Vagina (tissue), 2 donors: ENCODE measurements at regions not wholly inside any gene's neighbourhood (a gene's known extent, or its start where the extent isn't known, plus 50 kb on each side); places are given as distances from the start of the nearest gene placed in this dataset.
"Not testable (repeated sequence)": the region's sequence is repeated elsewhere in the genome, so short reads cannot be mapped to it uniquely, and the experiment has no call there.

Experiments
- DNase-seq, 2 donors: peaks; one replicate each; pipeline ENCODE4 v3.0.0-alpha.2; 2017; ENCODE audit errors: extremely low spot score in 2 of 2
- H3K27ac ChIP-seq: fragments of 200-600 bp; sonication (generic); one replicate; pipeline ENCODE4 v1.5.1; 2019
- H3K27me3 ChIP-seq: fragments of 200-600 bp; sonication (generic); one replicate; pipeline ENCODE4 v1.5.1; 2019
- H3K36me3 ChIP-seq, 2 donors: fragments of 200-600 bp; sonication (generic); one replicate each; pipeline ENCODE4 v1.5.1; 2017 to 2019
- H3K4me1 ChIP-seq: fragments of 200-600 bp; sonication (generic); one replicate; pipeline ENCODE4 v1.5.1; 2019
- H3K4me3 ChIP-seq, 2 donors: fragments of 200-600 bp; sonication (generic); 1 replicate in 1 of 2; 2 replicates in 1 of 2; pipeline ENCODE4 v1.5.1; 2016 to 2019
- H3K9me3 ChIP-seq: fragments of 200-600 bp; sonication (generic); one replicate; pipeline ENCODE4 v1.5.1; 2019
- POLR2A ChIP-seq, 2 donors: fragments of 450-650 bp; IDR thresholded peaks; one replicate each; pipeline ENCODE4 v1.6.1; 2017; ENCODE audit warnings: antibody characterized with exemption in 2 of 2, mild to moderate bottlenecking in 2 of 2, moderate library complexity in 2 of 2
- POLR2AphosphoS5 ChIP-seq, 2 donors: sonication (generic); formaldehyde crosslinking; IDR thresholded peaks; one replicate each; pipeline ENCODE4 v1.9.0; 2017; ENCODE audit warnings: antibody characterized with exemption in 2 of 2, mild to moderate bottlenecking in 2 of 2, low read depth in 1 of 2; ENCODE audit not compliant: insufficient read depth in 1 of 2
- intact Hi-C: fragments of 100-400 bp; cut with DNase I; formaldehyde crosslinking; loops from one replicate; pipeline ENCODE4 v1.15.1; 2023
- TF ChIP-seq, protein P1 (sequence below), 3 experiments: fragments of 450-650 bp in 2 of 3; fragments of 200-600 bp in 1 of 3; sonication (generic) in 1 of 3; IDR thresholded peaks; one replicate each; pipeline ENCODE4 v1.5.1; 2017 to 2019; ENCODE audit warnings: antibody characterized with exemption in 3 of 3, mild to moderate bottlenecking in 2 of 3, moderate library complexity in 2 of 3

DNA sequence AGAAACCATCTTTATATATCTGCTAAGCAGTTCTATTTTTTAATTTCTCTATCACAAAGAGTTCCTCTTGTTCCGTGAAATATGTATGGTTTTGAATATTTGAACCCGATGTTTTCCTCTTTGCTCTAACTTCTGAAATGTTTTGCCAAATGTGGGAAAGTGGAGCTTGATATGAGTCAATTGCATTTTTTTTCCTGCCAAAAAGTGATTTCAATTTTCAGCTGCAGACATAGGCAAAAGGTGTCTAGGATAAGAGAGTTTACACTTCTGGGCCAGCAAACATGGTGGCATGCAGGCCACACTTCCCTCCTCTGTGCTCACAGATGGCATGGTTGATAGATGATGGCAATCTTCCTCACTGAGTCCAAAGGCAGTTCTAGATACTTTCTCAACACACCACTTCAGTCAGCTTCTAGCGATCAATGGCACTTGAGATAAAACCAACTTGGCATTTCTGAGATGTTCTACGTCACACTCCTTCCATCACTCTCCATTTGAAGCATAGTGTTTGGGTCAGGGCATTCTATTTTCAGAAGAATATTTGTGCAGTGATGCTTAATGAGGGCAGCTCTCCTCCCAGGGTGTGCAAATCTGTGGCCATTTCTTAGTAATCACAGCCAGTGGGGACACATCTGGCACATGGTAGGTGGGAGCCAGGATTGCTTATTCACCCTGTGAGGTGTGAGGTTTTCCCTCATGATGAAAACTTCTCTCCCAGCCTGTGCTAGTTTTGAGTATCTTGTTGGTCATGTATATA, 54.4 kb upstream of the SCAF4 start:
- no peak overlapping the region for H3K27ac ChIP-seq
- H3K36me3 ChIP-seq, result no peaks in the 10 kb centered on the region
- H3K4me3 ChIP-seq, result no peak overlapping the region
- no peaks in the 10 kb centered on the region for H3K9me3 ChIP-seq
- no peaks in the 10 kb centered on the region for H3K4me1 ChIP-seq
- intact Hi-C loops, result no loop called here
- DNase-seq, result no peak
- H3K27me3 ChIP-seq, result no peaks in the 10 kb centered on the region
- TF ChIP-seq, protein P1, sequence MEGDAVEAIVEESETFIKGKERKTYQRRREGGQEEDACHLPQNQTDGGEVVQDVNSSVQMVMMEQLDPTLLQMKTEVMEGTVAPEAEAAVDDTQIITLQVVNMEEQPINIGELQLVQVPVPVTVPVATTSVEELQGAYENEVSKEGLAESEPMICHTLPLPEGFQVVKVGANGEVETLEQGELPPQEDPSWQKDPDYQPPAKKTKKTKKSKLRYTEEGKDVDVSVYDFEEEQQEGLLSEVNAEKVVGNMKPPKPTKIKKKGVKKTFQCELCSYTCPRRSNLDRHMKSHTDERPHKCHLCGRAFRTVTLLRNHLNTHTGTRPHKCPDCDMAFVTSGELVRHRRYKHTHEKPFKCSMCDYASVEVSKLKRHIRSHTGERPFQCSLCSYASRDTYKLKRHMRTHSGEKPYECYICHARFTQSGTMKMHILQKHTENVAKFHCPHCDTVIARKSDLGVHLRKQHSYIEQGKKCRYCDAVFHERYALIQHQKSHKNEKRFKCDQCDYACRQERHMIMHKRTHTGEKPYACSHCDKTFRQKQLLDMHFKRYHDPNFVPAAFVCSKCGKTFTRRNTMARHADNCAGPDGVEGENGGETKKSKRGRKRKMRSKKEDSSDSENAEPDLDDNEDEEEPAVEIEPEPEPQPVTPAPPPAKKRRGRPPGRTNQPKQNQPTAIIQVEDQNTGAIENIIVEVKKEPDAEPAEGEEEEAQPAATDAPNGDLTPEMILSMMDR (IDR thresholded peaks at IDR 0.05), result no peak
- TF ChIP-seq POLR2A (IDR thresholded peaks at IDR 0.05) (no peak), POLR2AphosphoS5 (IDR thresholded peaks at IDR 0.05; ENCODE audit: insufficient read depth in 1 of 2, low read depth in 1 of 2) (no peak)

DNA sequence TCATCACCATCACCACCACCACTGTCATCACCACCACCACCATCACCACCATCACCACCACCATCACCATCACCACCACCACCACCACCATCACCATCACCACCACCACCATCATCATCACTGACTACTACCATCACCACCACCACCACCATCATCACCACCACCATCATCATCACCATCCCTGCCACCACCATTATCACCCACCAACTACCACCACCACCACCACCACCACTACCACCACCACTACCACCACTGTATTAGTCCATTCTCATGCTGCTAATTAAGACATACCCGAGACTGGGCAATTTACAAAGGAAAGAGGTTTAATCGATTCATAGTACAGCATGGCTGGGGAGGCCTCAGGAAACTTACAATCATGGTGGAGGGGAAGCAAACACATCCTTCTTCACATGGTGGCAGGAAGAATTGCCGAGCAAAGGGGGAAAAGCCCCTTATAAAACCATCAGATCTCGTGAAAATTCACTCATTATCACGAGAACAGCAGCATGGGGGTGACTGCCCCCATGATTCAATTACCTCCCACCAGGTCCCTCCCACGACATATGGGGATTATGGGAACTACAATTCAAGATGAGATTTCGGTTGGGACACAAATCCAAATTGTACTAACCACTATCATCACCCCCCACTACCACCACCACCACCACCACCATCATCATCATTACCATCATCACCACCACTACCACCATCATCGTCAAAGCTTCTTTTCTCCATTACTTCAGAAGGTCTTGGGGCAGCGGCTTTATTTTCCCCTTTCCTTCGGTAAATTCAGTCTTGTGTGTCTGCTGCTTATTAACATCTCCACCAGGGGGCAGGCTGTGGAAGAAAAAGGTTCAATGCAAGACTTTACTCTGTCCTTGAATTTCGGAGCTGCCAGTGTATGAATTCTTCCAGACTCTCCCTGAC, 53.6 kb upstream of the SCAF4 start:
- intact Hi-C loops, H3K4me3 ChIP-seq, DNase-seq, H3K4me1 ChIP-seq, H3K27ac ChIP-seq, H3K9me3 ChIP-seq, H3K36me3 ChIP-seq, H3K27me3 ChIP-seq: not testable (repeated sequence)
- TF ChIP-seq, protein P1 (IDR thresholded peaks at IDR 0.05), result peak; percentile 18 to 52 (median 50)

DNA sequence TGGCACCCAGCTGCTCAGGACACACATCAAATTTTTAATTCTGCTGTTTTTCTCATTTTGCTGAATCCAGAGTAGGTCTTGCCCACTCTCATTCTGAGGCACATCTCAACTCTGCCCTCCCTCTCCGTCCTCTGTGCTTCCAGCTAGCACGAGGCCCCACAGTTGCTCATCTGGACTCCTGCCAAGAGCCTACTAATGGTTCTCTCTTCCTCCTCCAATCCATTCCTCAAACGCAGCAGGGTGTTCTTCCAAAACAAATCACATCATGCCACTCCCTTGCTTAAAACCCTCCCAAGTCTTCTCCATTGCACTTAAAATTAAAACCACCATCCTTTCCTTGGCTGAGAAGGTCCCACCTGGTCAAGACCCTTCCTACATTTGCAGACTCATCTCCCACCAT, 49.8 kb upstream of the SCAF4 start:
- TF ChIP-seq, protein P1 (IDR thresholded peaks at IDR 0.05), result no peak
- TF ChIP-seq POLR2AphosphoS5 (IDR thresholded peaks at IDR 0.05; ENCODE audit: insufficient read depth in 1 of 2, low read depth in 1 of 2), result no peak
- no peak for TF ChIP-seq POLR2A (IDR thresholded peaks at IDR 0.05)

More for the DNA sequence above, 49.8 kb upstream of the SCAF4 start:
- no peaks in the 10 kb centered on the region for H3K27me3 ChIP-seq
- H3K9me3 ChIP-seq, result no peaks in the 10 kb centered on the region
- DNase-seq, result no peak
- intact Hi-C loops, result no loop called here
- H3K4me1 ChIP-seq, result no peaks in the 10 kb centered on the region
- no peak overlapping the region for H3K27ac ChIP-seq
- no peak overlapping the region for H3K4me3 ChIP-seq
- no peaks in the 10 kb centered on the region for H3K36me3 ChIP-seq
